ENCODE measurements at regions not wholly inside any gene's neighbourhood (a gene's known extent, or its start where the extent isn't known, plus 50 kb on each side); places are given as distances from the start of the nearest gene placed in this dataset.

- no peaks in the 10 kb centered on the region for H4K20me1 ChIP-seq (replicated peaks; ENCODE audit: insufficient read depth)
- no peak overlapping the region for H2AFZ ChIP-seq
- no peaks in the 10 kb centered on the region for H3F3A ChIP-seq (replicated peaks; ENCODE audit: low read depth)
- ATAC-seq (no peak), DNase-seq (ENCODE audit: low spot score) (no peak)
- H3K4me1 Mint-ChIP-seq, result no peaks in the 10 kb centered on the region
- H3K4me1 ChIP-seq (ENCODE audit: insufficient read depth), result no peaks in the 10 kb centered on the region
- H3K79me2 ChIP-seq (replicated peaks; ENCODE audit: insufficient read depth), result no peaks in the 10 kb centered on the region
- H3K4me3 ChIP-seq, result no peak overlapping the region
- H3K27me3 Mint-ChIP-seq (ENCODE audit: insufficient read depth, low read depth, poor library complexity), result peaks cover 4% of the 10 kb centered on the region
- H3K4me3 Mint-ChIP-seq, result no peak overlapping the region
- no peak overlapping the region for H3K4me2 ChIP-seq
- H3K27ac ChIP-seq (ENCODE audit: low read depth), result no peak overlapping the region
- no peaks in the 10 kb centered on the region for H3K27me3 ChIP-seq (ENCODE audit: insufficient read depth)
- H3K27ac Mint-ChIP-seq, result no peak overlapping the region
- no peaks in the 10 kb centered on the region for H3K36me3 Mint-ChIP-seq (ENCODE audit: low read depth)
- H3K36me3 ChIP-seq (ENCODE audit: insufficient read depth), result no peaks in the 10 kb centered on the region
- 0 out of 3 replicates have a peak, but pooled peaks cover 5% of the 10 kb centered on the region for H3K9me3 Mint-ChIP-seq
- H3K9me2 ChIP-seq (ENCODE audit: insufficient read depth), result peaks cover 7% of the 10 kb centered on the region; the same call in 1 of the 2 replicates
- TF ChIP-seq ZNF331 (CRISPR knock-in tag; IDR thresholded peaks at IDR 0.05; ENCODE audit: low read depth) (no peak), EZH2phosphoT487 (IDR thresholded peaks at IDR 0.05; ENCODE audit: unreplicated experiment) (no peak), CTCF (conservative IDR thresholded peaks at IDR 0.05; ENCODE audit: low read depth in 2 of 2) (no peak), NANOG (IDR thresholded peaks at IDR 0.05; ENCODE audit: borderline replicate concordance) (no peak)
Observed at GRCh38 chr13:37187621-37188020, 82.2 kb upstream of the CSNK1A1L start.

- Histone ChIP-seq H3K27ac (ENCODE audit: low read depth) (no peak overlapping the region), H3K4me3 (no peak overlapping the region), H2AFZ (0 out of 2 replicates have a peak overlapping the region, but pooled peaks have one; percentile 19), H3K36me3 (ENCODE audit: insufficient read depth) (no peaks in the 10 kb centered on the region), H3K4me2 (no peak overlapping the region), H3K9me2 (ENCODE audit: insufficient read depth) (peaks cover 7% of the 10 kb centered on the region; the same call in 1 of the 2 replicates), H4K20me1 (replicated peaks; ENCODE audit: insufficient read depth) (no peaks in the 10 kb centered on the region), H3K79me2 (replicated peaks; ENCODE audit: insufficient read depth) (no peaks in the 10 kb centered on the region), H3K27me3 (ENCODE audit: insufficient read depth) (no peaks in the 10 kb centered on the region), H3K4me1 (ENCODE audit: insufficient read depth) (no peaks in the 10 kb centered on the region), H3F3A (replicated peaks; ENCODE audit: low read depth) (no peaks in the 10 kb centered on the region)
- H3K4me3 Mint-ChIP-seq, result no peak overlapping the region
- ATAC-seq (no peak), DNase-seq (ENCODE audit: low spot score) (no peak)
- H3K27me3 Mint-ChIP-seq (ENCODE audit: insufficient read depth, low read depth, poor library complexity), result peaks cover 4% of the 10 kb centered on the region
- no peak overlapping the region for H3K27ac Mint-ChIP-seq
- H3K36me3 Mint-ChIP-seq (ENCODE audit: low read depth), result no peaks in the 10 kb centered on the region
- H3K4me1 Mint-ChIP-seq, result no peaks in the 10 kb centered on the region
- H3K9me3 Mint-ChIP-seq, result 0 out of 3 replicates have a peak, but pooled peaks cover 5% of the 10 kb centered on the region
- TF ChIP-seq NANOG (IDR thresholded peaks at IDR 0.05; ENCODE audit: borderline replicate concordance) (no peak), ZNF331 (CRISPR knock-in tag; IDR thresholded peaks at IDR 0.05; ENCODE audit: low read depth) (no peak), CTCF (conservative IDR thresholded peaks at IDR 0.05; ENCODE audit: low read depth in 2 of 2) (no peak), ETS1 (IDR thresholded peaks at IDR 0.05) (no peak), ZNF114 (CRISPR knock-in tag; IDR thresholded peaks at IDR 0.05) (no peak), EZH2phosphoT487 (IDR thresholded peaks at IDR 0.05; ENCODE audit: unreplicated experiment) (no peak), STAT1 (IDR thresholded peaks at IDR 0.05; ENCODE audit: unreplicated experiment) (no peak), POLR2AphosphoS5 (IDR thresholded peaks at IDR 0.05; ENCODE audit: low read depth) (no peak), JUNB (IDR thresholded peaks at IDR 0.05; ENCODE audit: unreplicated experiment) (no peak), EZH2 (IDR thresholded peaks at IDR 0.05; ENCODE audit: low read depth, unreplicated experiment) (no peak), REST (IDR thresholded peaks at IDR 0.05; ENCODE audit: unreplicated experiment) (no peak), CREB1 (CRISPR knock-in tag; IDR thresholded peaks at IDR 0.05; ENCODE audit: low read depth) (no peak)
Observed at GRCh38 chr13:37187105-37187504, 81.6 kb upstream of the CSNK1A1L start.

All from GM23338 (cell line).